HCT116 (cell line): ENCODE measurements at regions not wholly inside any gene's neighbourhood (a gene's known extent, or its start where the extent isn't known, plus 50 kb on each side); places are given as distances from the start of the nearest gene placed in this dataset.

ENCODE experiments used
- ATAC-seq: fragments of 200-7000 bp; cut with Tn5 transposase; 2 replicates; pipeline ENCODE4 v1.9.1; 2020; ENCODE audit warnings: mild to moderate bottlenecking, moderate library complexity
- BruUV-seq: library from RNA; stranded (reverse); fragments of 400-500 nt; replicated peaks from 2 replicates; lab custom pipeline; 2021; lab: Mats Ljungman, UMichigan
- CTCF ChIA-PET: fragments of 300-600 bp; sonication (Branson Sonifier 250); formaldehyde crosslinking; loops from one replicate; lab custom pipeline; 2021; ENCODE audit warnings: antibody characterized with exemption; lab: Charles Lee
- POLR2A ChIA-PET: fragments of 300-600, 350-600 bp; sonication (Branson Sonifier 250); formaldehyde crosslinking; loops from one replicate; lab custom pipeline; 2021; ENCODE audit warnings: antibody characterized with exemption; lab: Charles Lee
- RAD21 ChIA-PET, 2 experiments: fragments of 300-600 bp; sonication (Branson Sonifier 250); formaldehyde crosslinking; loops; one replicate each; lab custom pipeline; 2023; ENCODE audit warnings: low total read pairs in 2 of 2; ENCODE audit not compliant: uncharacterized antibody in 2 of 2, unreplicated experiment in 2 of 2, low non-redundant PET in 1 of 2; lab: Charles Lee
- DNase-seq: peaks from one replicate; pipeline ENCODE4 v3.0.0-alpha.2; 2010; ENCODE audit warnings: low read depth, low spot score
- H2AFZ ChIP-seq: fragments of 200-600 bp; shearing (Covaris generic), sonication (generic); 2 replicates; pipeline ENCODE4 v1.6.1; 2017; ENCODE audit warnings: low read depth, mixed run types, mixed read lengths, antibody characterized with exemption, low read length; ENCODE audit not compliant: poor library complexity, severe bottlenecking
- H3K27ac ChIP-seq: 2 replicates; pipeline ENCODE4 v1.5.1; 2012; ENCODE audit warnings: low read depth, low read length
- H3K27me3 ChIP-seq: fragments of 200-600 bp; sonication (generic); 2 replicates; pipeline ENCODE4 v1.6.1; 2016; ENCODE audit warnings: mixed run types, low read length, mixed read lengths; ENCODE audit not compliant: insufficient read depth
- H3K36me3 ChIP-seq, 2 experiments: fragments of 200-500 bp in 1 of 2; fragments of 200-600 bp in 1 of 2; sonication (Bioruptor generic) in 1 of 2; sonication (generic) in 1 of 2; 2 replicates each; pipeline versions ENCODE4 v1.5.1 to v1.6.1; 2014 to 2016; ENCODE audit warnings: low read length in 2 of 2, inconsistent platforms in 1 of 2, mixed read lengths in 1 of 2, mixed run types in 1 of 2; ENCODE audit not compliant: insufficient read depth in 2 of 2, control insufficient read depth in 1 of 2
- H3K4me1 ChIP-seq, 2 experiments: fragments of 200-600 bp in 1 of 2; sonication (generic) in 1 of 2; 2 replicates each; pipeline versions ENCODE4 v1.5.1 to v1.6.1; 2012 to 2017; ENCODE audit warnings: low read length in 2 of 2, inconsistent platforms in 1 of 2, mild to moderate bottlenecking in 1 of 2, mixed read lengths in 1 of 2, mixed run types in 1 of 2, moderate library complexity in 1 of 2; ENCODE audit not compliant: insufficient read depth in 2 of 2, control insufficient read depth in 1 of 2
- H3K4me2 ChIP-seq: fragments of 200-600 bp; sonication (generic); 2 replicates; pipeline ENCODE4 v1.6.1; 2017; ENCODE audit warnings: mixed run types, low read length, mixed read lengths
- H3K4me3 ChIP-seq, 2 experiments: fragments of 200-600 bp in 1 of 2; sonication (generic) in 1 of 2; replicated peaks in 1 of 2; 2 replicates each; pipeline ENCODE4 v1.5.1; 2011 to 2016; ENCODE audit warnings: low read length in 2 of 2, control low read depth in 1 of 2, low read depth in 1 of 2, mild to moderate bottlenecking in 1 of 2, mixed read lengths in 1 of 2, mixed run types in 1 of 2
- H3K79me2 ChIP-seq: fragments of 200-600 bp; sonication (generic); 2 replicates; pipeline ENCODE4 v1.6.1; 2017; ENCODE audit warnings: mild to moderate bottlenecking, mixed run types, low read length, moderate library complexity, mixed read lengths; ENCODE audit not compliant: insufficient read depth
- H3K9ac ChIP-seq: fragments of 200-600 bp; sonication (generic); 2 replicates; pipeline ENCODE4 v1.6.1; 2016; ENCODE audit warnings: low read length, mixed read lengths
- H3K9me2 ChIP-seq: fragments of 200-600 bp; sonication (generic), shearing (Covaris generic); 2 replicates; pipeline ENCODE4 v1.6.1; 2017; ENCODE audit warnings: mixed run types, mild to moderate bottlenecking, moderate library complexity; ENCODE audit not compliant: insufficient read depth
- H3K9me3 ChIP-seq, 2 experiments: fragments of 200-500 bp in 1 of 2; fragments of 200-600 bp in 1 of 2; sonication (Bioruptor generic) in 1 of 2; sonication (generic) in 1 of 2; 2 replicates each; pipeline ENCODE4 v1.6.1; 2014 to 2017; ENCODE audit warnings: low read length in 2 of 2, mixed read lengths in 2 of 2, inconsistent platforms in 1 of 2, low read depth in 1 of 2, mild to moderate bottlenecking in 1 of 2, mixed run types in 1 of 2, moderate library complexity in 1 of 2; ENCODE audit not compliant: control insufficient read depth in 1 of 2, insufficient read depth in 1 of 2
- H4K20me1 ChIP-seq: fragments of 200-600 bp; sonication (generic), shearing (Covaris generic); 2 replicates; pipeline ENCODE4 v1.6.1; 2017; ENCODE audit warnings: mixed run types, mild to moderate bottlenecking, moderate library complexity; ENCODE audit not compliant: insufficient read depth
- ELF1 ChIP-seq: IDR thresholded peaks from 2 replicates; pipeline ENCODE4 v1.6.1; 2012; ENCODE audit warnings: low read depth, borderline replicate concordance
- EZH2 ChIP-seq: fragments of 200-600 bp; sonication (generic); IDR thresholded peaks from 2 replicates; pipeline ENCODE4 v1.6.1; 2017; ENCODE audit warnings: antibody characterized with exemption, mixed run types
- EZH2phosphoT487 ChIP-seq: fragments of 200-600 bp; IDR thresholded peaks from 2 replicates; pipeline ENCODE4 v1.6.1; 2018; ENCODE audit warnings: antibody characterized with exemption, borderline replicate concordance
- POLR2A ChIP-seq: IDR thresholded peaks from 2 replicates; pipeline ENCODE4 v1.7.0; 2011; ENCODE audit warnings: borderline replicate concordance; ENCODE audit not compliant: insufficient read depth, insufficient read length; ENCODE audit errors: extremely low read depth
- RAD21 ChIP-seq: IDR thresholded peaks from 2 replicates; pipeline ENCODE4 v1.6.1; 2012; ENCODE audit warnings: low read depth, mild to moderate bottlenecking
- SIN3A ChIP-seq: IDR thresholded peaks from 2 replicates; pipeline ENCODE4 v1.6.1; 2012; ENCODE audit warnings: low read depth
- SP1 ChIP-seq: IDR thresholded peaks from 2 replicates; pipeline ENCODE4 v1.6.1; 2012; ENCODE audit warnings: low read depth
- SRF ChIP-seq: IDR thresholded peaks from 2 replicates; pipeline ENCODE4 v1.6.1; 2012; ENCODE audit warnings: low read depth
- ZNF274 ChIP-seq: fragments of 200-500 bp; sonication (Bioruptor generic); IDR thresholded peaks from 2 replicates; pipeline ENCODE4 v1.6.1; 2014; ENCODE audit warnings: mild to moderate bottlenecking, low read depth, low read length, inconsistent platforms
- intact Hi-C: fragments of 100-400 bp; cut with micrococcal nuclease; formaldehyde crosslinking; loops from 2 replicates; pipeline ENCODE4 v1.10.0; 2022
- TF ChIP-seq, protein P1 (sequence below): IDR thresholded peaks from 2 replicates; pipeline ENCODE4 v1.6.1; 2011; ENCODE audit warnings: mild to moderate bottlenecking, low read length, moderate library complexity; ENCODE audit not compliant: insufficient replicate concordance; ENCODE audit errors: extremely low read depth
- TF ChIP-seq, protein P2 (sequence below): IDR thresholded peaks from 2 replicates; pipeline ENCODE4 v1.6.1; 2012

DNA sequence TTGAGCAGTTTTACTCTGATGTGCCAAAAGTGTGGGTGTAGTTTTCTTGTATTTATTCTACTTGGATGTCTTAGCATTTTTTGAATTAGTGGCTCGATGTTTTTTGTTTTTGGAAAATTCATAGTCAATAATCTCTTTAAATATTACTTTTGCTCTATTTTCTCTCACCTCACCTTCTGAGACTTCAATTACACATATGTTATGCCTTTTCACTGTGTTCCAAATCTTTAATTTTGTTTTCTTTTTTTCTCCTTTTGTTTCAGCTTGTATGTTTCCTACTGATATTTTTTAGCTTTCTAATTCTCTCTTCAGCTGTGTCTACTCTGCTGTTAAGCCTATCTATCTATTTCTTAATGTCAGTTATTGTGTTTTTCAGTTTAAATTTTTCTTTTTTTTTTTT lies 69.5 kb downstream of the ZNF503 start:
- H3K27ac ChIP-seq, result no peak overlapping the region
- ChIA-PET POLR2A (no interaction called here), RAD21 (no interaction called here), CTCF (no interaction called here)
- H3K9me2 ChIP-seq, result no peaks in the 10 kb centered on the region
- no peaks in the 10 kb centered on the region for H3K79me2 ChIP-seq
- no TSS peak for BruUV-seq
- no peaks in the 10 kb centered on the region for H3K36me3 ChIP-seq
- DNase-seq, result no peak
- TF ChIP-seq SRF (no peak), POLR2A (no peak), EZH2 (no peak), ELF1 (no peak)
- TF ChIP-seq, protein P1, sequence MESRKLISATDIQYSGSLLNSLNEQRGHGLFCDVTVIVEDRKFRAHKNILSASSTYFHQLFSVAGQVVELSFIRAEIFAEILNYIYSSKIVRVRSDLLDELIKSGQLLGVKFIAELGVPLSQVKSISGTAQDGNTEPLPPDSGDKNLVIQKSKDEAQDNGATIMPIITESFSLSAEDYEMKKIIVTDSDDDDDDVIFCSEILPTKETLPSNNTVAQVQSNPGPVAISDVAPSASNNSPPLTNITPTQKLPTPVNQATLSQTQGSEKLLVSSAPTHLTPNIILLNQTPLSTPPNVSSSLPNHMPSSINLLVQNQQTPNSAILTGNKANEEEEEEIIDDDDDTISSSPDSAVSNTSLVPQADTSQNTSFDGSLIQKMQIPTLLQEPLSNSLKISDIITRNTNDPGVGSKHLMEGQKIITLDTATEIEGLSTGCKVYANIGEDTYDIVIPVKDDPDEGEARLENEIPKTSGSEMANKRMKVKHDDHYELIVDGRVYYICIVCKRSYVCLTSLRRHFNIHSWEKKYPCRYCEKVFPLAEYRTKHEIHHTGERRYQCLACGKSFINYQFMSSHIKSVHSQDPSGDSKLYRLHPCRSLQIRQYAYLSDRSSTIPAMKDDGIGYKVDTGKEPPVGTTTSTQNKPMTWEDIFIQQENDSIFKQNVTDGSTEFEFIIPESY, result no peak
- intact Hi-C loops, result no loop called here
- ATAC-seq, result no peak
- no peak overlapping the region for H2AFZ ChIP-seq
- no peak overlapping the region for H3K4me3 ChIP-seq
- H3K4me2 ChIP-seq, result no peak overlapping the region
- H3K9ac ChIP-seq, result no peak overlapping the region
- no peaks in the 10 kb centered on the region for H3K27me3 ChIP-seq
- no peaks in the 10 kb centered on the region for H3K9me3 ChIP-seq
- no peaks in the 10 kb centered on the region for H4K20me1 ChIP-seq
- H3K4me1 ChIP-seq, result no peaks in the 10 kb centered on the region

DNA sequence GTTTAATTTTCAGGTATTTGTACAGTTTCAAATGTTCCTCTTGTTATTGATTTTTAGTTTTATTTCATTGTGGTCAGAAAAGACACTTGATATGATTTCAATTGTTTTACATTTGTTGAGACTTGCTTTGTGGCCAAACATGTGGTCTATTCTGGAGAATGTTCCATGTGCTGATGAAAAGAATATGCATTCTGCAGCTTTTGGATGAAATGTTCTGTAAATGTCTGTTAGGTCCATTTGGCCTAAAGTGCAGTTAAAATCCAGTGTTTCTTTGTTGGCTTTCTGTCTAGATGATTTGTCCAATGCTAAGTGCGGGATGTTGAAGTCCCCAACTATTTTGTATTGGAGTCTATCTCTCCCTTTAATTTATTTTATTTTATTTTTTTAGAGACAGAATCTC lies 70.5 kb downstream of the ZNF503 start:
- no peak overlapping the region for H3K9ac ChIP-seq
- no peaks in the 10 kb centered on the region for H3K4me1 ChIP-seq
- no peaks in the 10 kb centered on the region for H4K20me1 ChIP-seq
- H2AFZ ChIP-seq, result no peak overlapping the region
- ChIA-PET CTCF (no interaction called here), POLR2A (no interaction called here), RAD21 (no interaction called here)
- no peaks in the 10 kb centered on the region for H3K9me2 ChIP-seq
- ATAC-seq (no peak), DNase-seq (no peak)
- H3K27ac ChIP-seq, result no peak overlapping the region
- no peaks in the 10 kb centered on the region for H3K9me3 ChIP-seq
- no peak overlapping the region for H3K4me2 ChIP-seq
- intact Hi-C loops, result no loop called here
- no peak overlapping the region for H3K4me3 ChIP-seq
- H3K27me3 ChIP-seq, result no peaks in the 10 kb centered on the region
- no peaks in the 10 kb centered on the region for H3K36me3 ChIP-seq
- TF ChIP-seq SIN3A (no peak), SP1 (no peak), ZNF274 (no peak), EZH2phosphoT487 (no peak), RAD21 (no peak), ELF1 (no peak)
- TF ChIP-seq, protein P2, sequence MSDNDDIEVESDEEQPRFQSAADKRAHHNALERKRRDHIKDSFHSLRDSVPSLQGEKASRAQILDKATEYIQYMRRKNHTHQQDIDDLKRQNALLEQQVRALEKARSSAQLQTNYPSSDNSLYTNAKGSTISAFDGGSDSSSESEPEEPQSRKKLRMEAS, result no peak
- TF ChIP-seq, all 23 proteins: peak for 0
- BruUV-seq, result no TSS peak
- no peaks in the 10 kb centered on the region for H3K79me2 ChIP-seq
